A673 (cell line): ENCODE measurements at regions not wholly inside any gene's neighbourhood (a gene's known extent, or its start where the extent isn't known, plus 50 kb on each side); places are given as distances from the start of the nearest gene placed in this dataset.

Experiments used
- BruUV-seq: library from RNA; stranded (reverse); fragments of 400-500 nt; replicated peaks from 2 replicates; lab custom pipeline; 2021; lab: Mats Ljungman, UMichigan
- CTCF ChIA-PET: fragments of 300-600 bp; sonication (Branson Sonifier 250); formaldehyde crosslinking; loops from one replicate; lab custom pipeline; 2022; ENCODE audit warnings: antibody characterized with exemption; lab: Charles Lee
- POLR2A ChIA-PET: fragments of 300-600 bp; sonication (Branson Sonifier 250); formaldehyde crosslinking; loops from one replicate; lab custom pipeline; 2022; ENCODE audit warnings: antibody characterized with exemption; ENCODE audit not compliant: low non-redundant PET; lab: Charles Lee
- DNase-seq: peaks from one replicate; pipeline ENCODE4 v3.0.0-alpha.2; 2015; ENCODE audit warnings: low spot score
- H3K27ac ChIP-seq: fragments of 200-600 bp; sonication (generic); 2 replicates; pipeline ENCODE4 v1.5.1; 2016; ENCODE audit warnings: mixed run types, low read depth, mild to moderate bottlenecking, mixed read lengths, antibody characterized with exemption, low read length; ENCODE audit not compliant: poor library complexity, severe bottlenecking
- H3K27me3 ChIP-seq: fragments of 200-600 bp; sonication (generic); replicated peaks from 2 replicates; pipeline ENCODE4 v1.6.1; 2017; ENCODE audit warnings: mixed run types, low read depth, mild to moderate bottlenecking, mixed read lengths, antibody characterized with exemption, low read length; ENCODE audit not compliant: insufficient read depth, poor library complexity
- H3K36me3 ChIP-seq: fragments of 200-600 bp; sonication (generic); 2 replicates; pipeline ENCODE4 v1.6.1; 2016; ENCODE audit warnings: mixed run types, mild to moderate bottlenecking, mixed read lengths, antibody characterized with exemption, low read length; ENCODE audit not compliant: insufficient read depth, poor library complexity, severe bottlenecking
- H3K4me1 ChIP-seq: fragments of 200-600 bp; sonication (generic); 2 replicates; pipeline ENCODE4 v1.6.1; 2017; ENCODE audit warnings: mixed run types, mild to moderate bottlenecking, mixed read lengths, antibody characterized with exemption, low read length; ENCODE audit not compliant: insufficient read depth, poor library complexity, severe bottlenecking
- H3K4me3 ChIP-seq: fragments of 200-600 bp; sonication (generic); 2 replicates; pipeline ENCODE4 v1.5.1; 2016; ENCODE audit warnings: low read depth, mixed run types, mild to moderate bottlenecking, mixed read lengths, low read length; ENCODE audit not compliant: poor library complexity, severe bottlenecking
- H3K9me3 ChIP-seq: fragments of 200-600 bp; sonication (generic); 2 replicates; pipeline ENCODE4 v1.6.1; 2016; ENCODE audit warnings: mixed run types, low read depth, mild to moderate bottlenecking, mixed read lengths, antibody characterized with exemption, low read length; ENCODE audit not compliant: poor library complexity, severe bottlenecking
- EZH2 ChIP-seq: fragments of 200-600 bp; sonication (generic); IDR thresholded peaks from 2 replicates; pipeline ENCODE4 v1.6.1; 2017; ENCODE audit warnings: borderline replicate concordance, low read depth, mild to moderate bottlenecking, mixed read lengths, antibody characterized with exemption, low read length; ENCODE audit not compliant: poor library complexity, severe bottlenecking
- intact Hi-C: fragments of 100-400 bp; cut with micrococcal nuclease; formaldehyde crosslinking; loops from one replicate; pipeline ENCODE4 v1.10.0; 2022; ENCODE audit not compliant: unreplicated experiment
- TF ChIP-seq, protein P1 (sequence below): fragments of 300-800, 200-600 bp; sonication (generic); conservative IDR thresholded peaks from 2 replicates; pipeline ENCODE4 v1.5.1; 2017; ENCODE audit warnings: low read depth, mild to moderate bottlenecking, antibody characterized with exemption, low read length, moderate library complexity, mixed read lengths

DNA sequence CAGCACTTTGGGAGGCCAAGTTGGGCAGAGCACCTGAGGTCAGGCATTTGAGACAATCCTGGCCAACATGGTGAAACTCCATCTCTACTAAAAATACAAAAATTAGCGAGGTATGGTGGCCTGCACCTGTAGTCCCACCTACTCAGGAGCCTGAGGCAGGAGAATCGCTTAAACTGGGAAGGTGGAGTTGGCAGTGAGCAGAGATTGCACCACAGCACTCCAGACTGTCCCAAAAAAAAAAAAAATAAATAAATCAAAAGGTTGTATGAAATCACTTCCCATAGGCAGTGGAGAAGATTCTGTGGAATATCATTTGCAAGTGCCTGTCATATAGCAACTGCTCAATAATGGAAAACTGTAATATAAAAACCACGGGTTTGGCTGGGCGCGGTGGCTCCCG, 65.1 kb upstream of the SERBP1 start:
- POLR2A ChIA-PET: no interaction called here

GRCh38 chr1:67496329-67496728, 66.1 kb upstream of the SERBP1 start:
- no peak overlapping the region for H3K4me3 ChIP-seq
- ChIA-PET POLR2A (no interaction called here), CTCF (no interaction called here)
- H3K36me3 ChIP-seq: no peaks in the 10 kb centered on the region
- DNase-seq: no peak
- BruUV-seq: no TSS peak
- no peaks in the 10 kb centered on the region for H3K27me3 ChIP-seq
- no peak overlapping the region for H3K27ac ChIP-seq
- TF ChIP-seq, protein P1, sequence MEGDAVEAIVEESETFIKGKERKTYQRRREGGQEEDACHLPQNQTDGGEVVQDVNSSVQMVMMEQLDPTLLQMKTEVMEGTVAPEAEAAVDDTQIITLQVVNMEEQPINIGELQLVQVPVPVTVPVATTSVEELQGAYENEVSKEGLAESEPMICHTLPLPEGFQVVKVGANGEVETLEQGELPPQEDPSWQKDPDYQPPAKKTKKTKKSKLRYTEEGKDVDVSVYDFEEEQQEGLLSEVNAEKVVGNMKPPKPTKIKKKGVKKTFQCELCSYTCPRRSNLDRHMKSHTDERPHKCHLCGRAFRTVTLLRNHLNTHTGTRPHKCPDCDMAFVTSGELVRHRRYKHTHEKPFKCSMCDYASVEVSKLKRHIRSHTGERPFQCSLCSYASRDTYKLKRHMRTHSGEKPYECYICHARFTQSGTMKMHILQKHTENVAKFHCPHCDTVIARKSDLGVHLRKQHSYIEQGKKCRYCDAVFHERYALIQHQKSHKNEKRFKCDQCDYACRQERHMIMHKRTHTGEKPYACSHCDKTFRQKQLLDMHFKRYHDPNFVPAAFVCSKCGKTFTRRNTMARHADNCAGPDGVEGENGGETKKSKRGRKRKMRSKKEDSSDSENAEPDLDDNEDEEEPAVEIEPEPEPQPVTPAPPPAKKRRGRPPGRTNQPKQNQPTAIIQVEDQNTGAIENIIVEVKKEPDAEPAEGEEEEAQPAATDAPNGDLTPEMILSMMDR: no peak
- no peak for TF ChIP-seq EZH2
- no peaks in the 10 kb centered on the region for H3K9me3 ChIP-seq
- intact Hi-C loops: loop anchor here (5.0 kb wide), 1 partner anchor 64 kb away; the partner anchor contains the start of gene SERBP1
- no peaks in the 10 kb centered on the region for H3K4me1 ChIP-seq

More for the DNA sequence above, 65.1 kb upstream of the SERBP1 start:
- TF ChIP-seq EZH2: no peak
- TF ChIP-seq, protein P1: no peak
- H3K36me3 ChIP-seq: no peaks in the 10 kb centered on the region
- intact Hi-C loops: loop anchor here (5.0 kb wide), 1 partner anchor 63 kb away; the partner anchor contains the start of gene SERBP1
- CTCF ChIA-PET: no interaction called here
- H3K4me3 ChIP-seq: no peak overlapping the region
- no peaks in the 10 kb centered on the region for H3K27me3 ChIP-seq
- H3K9me3 ChIP-seq: no peaks in the 10 kb centered on the region
- no peak for DNase-seq
- H3K4me1 ChIP-seq: no peaks in the 10 kb centered on the region
- H3K27ac ChIP-seq: no peak overlapping the region
- no TSS peak for BruUV-seq

DNA sequence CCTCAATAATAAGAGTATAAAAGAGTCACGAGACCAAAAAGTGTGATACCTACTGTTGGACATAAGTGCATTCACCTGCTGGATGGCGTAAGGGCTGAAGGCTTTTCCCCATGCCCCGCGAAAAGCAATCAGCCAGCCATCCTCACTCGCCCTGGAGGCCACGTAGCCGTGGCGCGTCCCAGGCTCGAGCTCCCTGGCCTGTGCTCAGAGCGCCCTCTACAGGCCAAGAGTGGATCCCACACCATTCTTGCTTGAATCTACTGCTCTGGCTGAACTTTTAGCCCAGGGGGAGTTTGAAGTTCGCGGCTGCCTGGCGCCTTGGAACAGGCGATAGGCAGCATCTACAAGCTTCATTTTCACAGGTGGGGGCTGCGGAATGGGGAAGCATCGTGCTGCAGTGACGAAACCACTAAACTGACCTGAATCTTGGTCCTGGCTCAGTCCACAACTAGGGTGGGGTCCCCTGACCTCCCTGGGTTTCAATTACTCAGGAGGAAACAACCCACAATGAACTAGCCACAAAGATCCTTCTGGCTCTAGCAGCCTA, 70.3 kb upstream of the SERBP1 start:
- no peaks in the 10 kb centered on the region for H3K9me3 ChIP-seq
- POLR2A ChIA-PET: no interaction called here
- H3K27me3 ChIP-seq: no peaks in the 10 kb centered on the region
- BruUV-seq: no TSS peak
- intact Hi-C loops: loop anchor here (1.0 to 10.0 kb wide), 5 partner anchors 153 to 733 kb away; no protein-coding TSS in a partner anchor
- CTCF ChIA-PET: interaction anchor here (0.5 to 2.9 kb wide), 7 partner anchors 14 to 289 kb away, joined by 3 to 23 read pairs (median 6); no protein-coding TSS in a partner anchor
- no peak overlapping the region for H3K27ac ChIP-seq
- TF ChIP-seq, protein P1: peak; percentile 97
- no peak for TF ChIP-seq EZH2
- H3K36me3 ChIP-seq: no peaks in the 10 kb centered on the region
- peak; percentile 93 for DNase-seq
- no peak overlapping the region for H3K4me3 ChIP-seq
- H3K4me1 ChIP-seq: no peaks in the 10 kb centered on the region
